MCF 10A (cell line): ENCODE measurements at regions not wholly inside any gene's neighbourhood (a gene's known extent, or its start where the extent isn't known, plus 50 kb on each side); places are given as distances from the start of the nearest gene placed in this dataset.

Experiments
- BruUV-seq: library from RNA; stranded (reverse); fragments of 400-500 nt; replicated peaks from 2 replicates; lab custom pipeline; 2021; lab: Mats Ljungman, UMichigan
- CTCF ChIA-PET: fragments of 300-600 bp; sonication (Branson Sonifier 250); formaldehyde crosslinking; extraction: SDS; loops from one replicate; lab custom pipeline; 2021; ENCODE audit warnings: antibody characterized with exemption, inconsistent platforms; lab: Yijun Ruan, JAX
- POLR2A ChIA-PET: fragments of 300-600, 350-650 bp; sonication (Branson Sonifier 250); formaldehyde crosslinking; extraction: SDS; loops from one replicate; lab custom pipeline; 2020; ENCODE audit warnings: antibody characterized with exemption, inconsistent platforms; lab: Yijun Ruan, JAX
- DNase-seq: peaks from one replicate; pipeline ENCODE4 v3.0.0-alpha.2; 2018; ENCODE audit not compliant: unreplicated experiment
- H3K27ac Mint-ChIP-seq: one replicate; pipeline ENCODE4 v1.8.0; 2022; ENCODE audit warnings: mild to moderate bottlenecking, low read depth, mixed read lengths; ENCODE audit not compliant: unreplicated experiment
- H3K27me3 Mint-ChIP-seq: one replicate; pipeline ENCODE4 v1.8.0; 2022; ENCODE audit warnings: mixed read lengths; ENCODE audit not compliant: insufficient read depth, unreplicated experiment
- H3K36me3 Mint-ChIP-seq: one replicate; pipeline ENCODE4 v1.8.0; 2022; ENCODE audit warnings: mild to moderate bottlenecking, moderate library complexity, mixed read lengths; ENCODE audit not compliant: insufficient read depth, unreplicated experiment
- H3K4me1 Mint-ChIP-seq: one replicate; pipeline ENCODE4 v1.8.0; 2022; ENCODE audit warnings: mixed read lengths; ENCODE audit not compliant: insufficient read depth, unreplicated experiment
- H3K4me3 Mint-ChIP-seq: one replicate; pipeline ENCODE4 v1.8.0; 2022; ENCODE audit warnings: mild to moderate bottlenecking, moderate library complexity, mixed read lengths; ENCODE audit not compliant: unreplicated experiment
- H3K9me3 Mint-ChIP-seq: one replicate; pipeline ENCODE4 v1.8.0; 2022; ENCODE audit warnings: mixed read lengths; ENCODE audit not compliant: unreplicated experiment
- intact Hi-C: fragments of 100-400 bp; cut with micrococcal nuclease; formaldehyde crosslinking; loops from 2 replicates; pipeline ENCODE4 v1.14.1; 2022
- TF ChIP-seq, protein P1 (sequence below): fragments of 200-600 bp; IDR thresholded peaks from one replicate; pipeline ENCODE4 v1.8.0; 2022; ENCODE audit warnings: antibody characterized with exemption, mild to moderate bottlenecking; ENCODE audit not compliant: unreplicated experiment

DNA sequence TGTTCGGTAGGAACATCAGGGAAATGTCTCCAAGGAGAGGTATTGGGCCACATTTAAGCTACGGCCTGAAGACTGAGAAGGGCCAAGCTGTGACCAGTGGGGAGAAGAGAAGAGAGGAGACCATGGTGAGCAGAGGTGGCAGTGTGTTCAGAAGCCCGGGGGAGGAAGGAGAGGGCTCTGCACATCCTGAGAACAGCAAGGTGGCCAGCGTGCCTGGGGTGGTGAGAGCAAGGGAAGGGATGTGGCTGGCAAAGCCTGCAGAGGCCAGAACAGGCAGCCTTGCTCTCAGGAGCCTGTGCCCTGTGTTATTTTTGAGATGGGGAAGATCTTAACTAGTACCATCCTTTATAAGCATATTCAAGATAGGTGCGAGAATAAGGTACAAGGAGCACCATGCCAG lies 933.5 kb upstream of the EEF2KMT start:
- BruUV-seq = no TSS peak
- no peak overlapping the region for H3K4me3 Mint-ChIP-seq
- ChIA-PET CTCF (no interaction called here), POLR2A (no interaction called here)
- intact Hi-C loops = no loop called here
- no peaks in the 10 kb centered on the region for H3K27me3 Mint-ChIP-seq
- no peaks in the 10 kb centered on the region for H3K4me1 Mint-ChIP-seq
- TF ChIP-seq, protein P1, sequence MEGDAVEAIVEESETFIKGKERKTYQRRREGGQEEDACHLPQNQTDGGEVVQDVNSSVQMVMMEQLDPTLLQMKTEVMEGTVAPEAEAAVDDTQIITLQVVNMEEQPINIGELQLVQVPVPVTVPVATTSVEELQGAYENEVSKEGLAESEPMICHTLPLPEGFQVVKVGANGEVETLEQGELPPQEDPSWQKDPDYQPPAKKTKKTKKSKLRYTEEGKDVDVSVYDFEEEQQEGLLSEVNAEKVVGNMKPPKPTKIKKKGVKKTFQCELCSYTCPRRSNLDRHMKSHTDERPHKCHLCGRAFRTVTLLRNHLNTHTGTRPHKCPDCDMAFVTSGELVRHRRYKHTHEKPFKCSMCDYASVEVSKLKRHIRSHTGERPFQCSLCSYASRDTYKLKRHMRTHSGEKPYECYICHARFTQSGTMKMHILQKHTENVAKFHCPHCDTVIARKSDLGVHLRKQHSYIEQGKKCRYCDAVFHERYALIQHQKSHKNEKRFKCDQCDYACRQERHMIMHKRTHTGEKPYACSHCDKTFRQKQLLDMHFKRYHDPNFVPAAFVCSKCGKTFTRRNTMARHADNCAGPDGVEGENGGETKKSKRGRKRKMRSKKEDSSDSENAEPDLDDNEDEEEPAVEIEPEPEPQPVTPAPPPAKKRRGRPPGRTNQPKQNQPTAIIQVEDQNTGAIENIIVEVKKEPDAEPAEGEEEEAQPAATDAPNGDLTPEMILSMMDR = no peak
- no peak overlapping the region for H3K27ac Mint-ChIP-seq
- DNase-seq = no peak
- H3K9me3 Mint-ChIP-seq = peaks cover 36% of the 10 kb centered on the region
- no peaks in the 10 kb centered on the region for H3K36me3 Mint-ChIP-seq

GRCh38 chr16:6027733-6028132 lies 930.1 kb upstream of the EEF2KMT start:
- no TSS peak for BruUV-seq
- ChIA-PET CTCF (interaction anchor here (0.7 kb wide), 1 partner anchor 293 kb away, joined by 4 read pairs; no protein-coding TSS in a partner anchor), POLR2A (no interaction called here)
- H3K9me3 Mint-ChIP-seq = peaks cover 36% of the 10 kb centered on the region
- H3K4me1 Mint-ChIP-seq = no peaks in the 10 kb centered on the region
- no peaks in the 10 kb centered on the region for H3K36me3 Mint-ChIP-seq
- TF ChIP-seq, protein P1 = no peak
- no peaks in the 10 kb centered on the region for H3K27me3 Mint-ChIP-seq
- no peak overlapping the region for H3K4me3 Mint-ChIP-seq
- intact Hi-C loops = no loop called here
- DNase-seq = no peak
- H3K27ac Mint-ChIP-seq = no peak overlapping the region

- intact Hi-C loops = no loop called here
- POLR2A ChIA-PET = no interaction called here
- no peaks in the 10 kb centered on the region for H3K27me3 Mint-ChIP-seq
- H3K4me3 Mint-ChIP-seq = no peak overlapping the region
- H3K36me3 Mint-ChIP-seq = no peaks in the 10 kb centered on the region
- DNase-seq = no peak
- no peak overlapping the region for H3K27ac Mint-ChIP-seq
- CTCF ChIA-PET = interaction anchor here (0.7 kb wide), 2 partner anchors 9 to 1763 kb away, joined by 3 read pairs; no protein-coding TSS in a partner anchor
- no peaks in the 10 kb centered on the region for H3K4me1 Mint-ChIP-seq
- peaks cover 26% of the 10 kb centered on the region for H3K9me3 Mint-ChIP-seq
- BruUV-seq = no TSS peak
- TF ChIP-seq, protein P1 = no peak
Measured at GRCh38 chr16:6023449-6023848, 925.9 kb upstream of the EEF2KMT start.

DNA sequence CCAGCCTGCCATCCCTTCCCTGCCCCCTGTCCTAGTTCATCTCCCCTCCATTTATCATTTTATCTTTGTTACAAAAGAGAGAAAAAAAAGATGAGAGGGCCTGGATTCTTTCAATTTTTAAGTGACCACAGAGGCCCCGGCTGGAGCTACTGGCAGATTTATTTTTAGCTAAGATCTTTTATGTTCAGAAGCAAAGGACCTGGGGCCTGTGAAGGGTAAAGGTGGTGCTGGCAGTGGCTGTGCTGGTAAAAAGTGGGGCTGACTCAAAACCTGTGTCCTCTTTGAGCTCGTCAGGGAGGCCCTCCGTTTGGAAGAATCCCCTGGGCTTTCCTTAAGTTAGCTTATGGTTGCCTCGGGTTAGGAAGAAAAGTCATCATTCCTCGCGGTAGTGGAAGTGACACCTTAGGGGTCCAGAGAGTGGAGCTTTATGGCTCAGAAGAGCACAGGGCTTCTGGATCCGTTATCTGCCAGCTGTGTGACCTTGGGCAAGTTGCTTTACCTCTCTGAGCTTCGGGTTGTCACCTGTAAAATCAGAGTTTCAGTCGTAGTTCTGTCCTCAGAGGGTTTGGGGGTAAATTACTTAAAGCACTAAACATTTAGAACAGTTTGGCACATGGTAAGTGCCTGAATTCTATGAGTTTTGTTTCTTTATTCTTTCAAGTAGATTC lies 923.8 kb upstream of the EEF2KMT start:
- Mint-ChIP-seq H3K27me3 (no peaks in the 10 kb centered on the region), H3K27ac (no peak overlapping the region), H3K4me3 (no peak overlapping the region), H3K4me1 (no peaks in the 10 kb centered on the region), H3K9me3 (peaks cover 20% of the 10 kb centered on the region), H3K36me3 (no peaks in the 10 kb centered on the region)
- CTCF ChIA-PET = no interaction called here
- no TSS peak for BruUV-seq
- POLR2A ChIA-PET = interaction anchor here (0.6 kb wide), 1 partner anchor 830 kb away, joined by 4 read pairs; no protein-coding TSS in a partner anchor
- DNase-seq = no peak
- TF ChIP-seq, protein P1 = no peak
- intact Hi-C loops = no loop called here
